HG03045 (cell line): ENCODE measurements at regions not wholly inside any gene's neighbourhood (a gene's known extent, or its start where the extent isn't known, plus 50 kb on each side); places are given as distances from the start of the nearest gene placed in this dataset.
"Not testable (repeated sequence)": the region's sequence is repeated elsewhere in the genome, so short reads cannot be mapped to it uniquely, and the experiment has no call there.

Source experiments
- ATAC-seq: cut with Tn5 transposase; IDR thresholded peaks from one replicate; pipeline ENCODE4 v1.9.1; 2021; ENCODE audit warnings: mild to moderate bottlenecking, moderate library complexity; ENCODE audit not compliant: unreplicated experiment

DNA sequence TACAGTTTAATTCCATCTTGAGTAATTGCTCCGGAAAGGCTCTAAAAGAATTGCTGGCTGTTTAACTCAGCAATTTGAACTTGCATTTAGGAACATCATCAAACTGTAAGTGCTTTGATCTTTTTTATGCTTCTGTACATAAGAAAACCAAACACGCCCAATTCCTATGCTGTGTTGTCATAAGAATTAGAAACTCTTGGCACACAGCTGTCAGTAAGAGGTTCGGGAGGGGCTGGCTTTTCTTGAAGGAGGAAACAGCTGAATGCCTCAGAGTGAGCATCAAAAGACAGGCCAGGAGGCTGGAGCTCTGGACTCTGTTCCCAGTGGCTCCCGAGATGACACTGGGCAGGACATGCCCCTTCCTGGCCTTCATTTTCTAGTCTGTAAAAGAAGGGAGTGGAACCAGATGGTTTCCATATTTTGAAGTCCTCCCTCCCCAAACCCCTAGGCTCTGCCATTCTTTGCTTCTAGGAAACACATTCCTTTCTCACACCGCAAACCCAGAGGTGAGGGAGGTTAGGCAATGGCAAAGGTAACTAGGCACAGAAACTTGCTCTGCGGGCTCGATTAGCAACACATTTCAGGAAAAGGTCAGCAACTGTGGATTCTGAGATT lies 73.7 kb upstream of the DLG1 start:
- no peak for ATAC-seq

DNA sequence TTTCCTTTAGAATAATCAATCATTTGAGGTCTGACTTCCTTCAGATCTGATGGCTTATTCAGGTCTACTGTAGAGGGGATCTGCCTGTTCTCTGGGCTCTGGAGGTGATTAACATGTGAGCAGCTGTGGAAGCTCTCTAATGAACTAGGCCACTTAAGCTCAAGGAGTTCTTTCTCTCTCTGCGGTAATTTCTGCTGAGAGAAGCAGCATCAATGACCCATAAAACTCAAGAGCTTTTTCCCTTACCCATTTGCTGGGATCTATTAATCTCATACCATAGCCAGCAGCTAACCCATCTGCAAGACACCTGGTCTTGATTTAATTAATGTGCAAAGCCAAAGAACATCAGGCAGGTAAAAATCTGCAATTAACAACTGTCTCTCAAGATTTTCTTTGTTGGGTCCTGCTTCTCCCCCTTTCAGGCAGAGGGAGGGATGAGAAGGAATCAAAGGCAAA lies 73.2 kb upstream of the DLG1 start:
- no peak for ATAC-seq

- ATAC-seq = no peak
Measured at GRCh38 chr3:197369545-197369944, 71.1 kb upstream of the DLG1 start.

GRCh38 chr3:197368821-197369220 lies 70.4 kb upstream of the DLG1 start:
- ATAC-seq = no peak

DNA sequence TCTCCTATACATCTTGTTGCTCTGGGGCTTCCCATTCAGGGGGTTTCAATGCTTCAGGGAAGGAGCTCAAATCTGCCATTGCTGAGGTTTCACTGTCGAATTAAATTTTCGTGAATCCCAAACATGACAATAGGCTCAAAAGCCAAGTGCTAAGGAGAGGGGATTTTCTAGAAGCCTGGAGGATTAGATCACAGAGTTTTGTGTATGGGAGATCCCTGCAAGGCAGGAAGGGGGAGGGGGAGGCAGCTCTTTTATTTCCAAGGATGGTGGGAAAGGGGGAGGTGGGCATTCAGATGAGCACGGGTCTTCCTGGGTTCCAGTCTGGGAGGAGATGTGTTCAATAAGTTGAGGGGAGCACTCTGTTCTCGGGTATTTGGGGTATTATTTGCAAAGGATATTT lies 69.9 kb upstream of the DLG1 start:
- ATAC-seq = no peak

- ATAC-seq = no peak
Measured at GRCh38 chr3:197367081-197367780, 68.8 kb upstream of the DLG1 start.

DNA sequence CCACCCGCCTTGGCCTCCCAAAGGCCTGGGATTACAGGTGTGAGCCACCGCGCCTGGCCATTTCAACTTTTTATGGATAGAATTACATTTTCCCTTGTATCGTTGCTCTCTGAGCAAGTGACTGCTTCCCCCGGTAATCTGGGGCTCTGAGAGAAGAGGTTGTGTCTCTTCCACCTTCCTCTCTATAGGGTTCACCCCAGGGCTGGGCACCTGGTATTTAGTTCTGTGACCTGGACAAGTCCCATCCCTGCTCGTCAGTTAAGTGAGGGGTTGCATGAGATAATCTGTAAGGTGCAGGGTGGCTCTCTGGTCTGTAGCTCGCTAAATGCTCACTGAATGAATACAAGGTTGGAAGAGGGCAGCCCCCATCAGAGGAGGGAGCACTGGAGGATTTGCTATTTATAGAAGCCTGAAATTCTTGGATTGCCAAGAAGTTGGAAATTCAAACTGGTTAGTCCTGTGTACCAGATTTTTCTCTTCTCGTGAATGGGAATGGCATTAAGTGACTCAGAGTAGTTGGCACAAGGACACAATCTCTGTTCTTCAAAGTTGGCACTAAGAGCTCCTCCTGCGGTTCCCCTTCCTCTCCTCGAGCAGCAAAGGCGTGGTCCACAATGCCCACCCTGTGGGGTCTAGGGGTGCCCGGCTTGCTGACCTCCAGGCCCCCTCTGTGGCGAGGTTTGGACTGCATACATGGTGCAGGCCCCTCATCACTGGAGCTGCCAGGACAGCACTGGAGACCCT lies 68.1 kb upstream of the DLG1 start:
- no peak for ATAC-seq

DNA sequence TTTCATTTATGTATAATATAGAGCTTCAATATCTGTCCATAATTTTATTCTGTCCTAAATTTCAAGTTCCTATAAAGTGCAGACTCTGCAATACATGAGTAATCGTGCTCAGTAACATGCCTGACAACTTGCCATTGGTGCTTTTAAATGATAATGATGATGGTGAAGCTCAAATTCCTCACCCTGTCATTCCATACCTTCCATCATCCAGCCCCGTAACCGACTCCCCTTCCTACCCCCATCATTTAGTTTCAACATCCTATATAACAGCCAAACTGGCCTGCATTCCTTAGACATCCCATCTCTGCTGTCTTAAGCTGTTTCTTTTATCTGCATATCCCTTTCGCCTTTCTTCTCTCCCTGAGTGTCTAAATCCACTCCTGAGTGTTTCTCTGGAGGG lies 67.2 kb upstream of the DLG1 start:
- no peak for ATAC-seq

GRCh38 chr3:197364410-197365071 lies 66.1 kb upstream of the DLG1 start:
- ATAC-seq = no peak

GRCh38 chr3:197363553-197364409 lies 65.4 kb upstream of the DLG1 start:
- ATAC-seq = no peak

DNA sequence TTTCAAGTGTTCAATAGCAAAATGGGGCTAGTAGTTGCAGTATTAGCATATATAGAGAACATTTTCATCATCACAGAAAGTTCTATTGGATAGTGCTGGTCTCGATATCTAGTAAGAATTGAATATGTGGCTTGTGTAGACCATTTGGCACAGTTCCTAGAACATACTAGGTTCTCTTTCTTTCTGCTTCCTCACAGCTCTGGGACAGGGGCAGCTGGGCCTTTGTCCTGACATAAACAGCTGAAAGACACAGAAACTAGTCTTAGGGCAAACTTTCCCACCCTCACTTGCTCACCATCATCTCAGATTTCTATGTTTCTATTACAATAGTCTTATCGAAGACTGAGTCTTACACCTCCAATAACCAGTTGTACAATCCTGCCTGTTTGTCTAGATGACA lies 63.7 kb upstream of the DLG1 start:
- ATAC-seq = no peak

DNA sequence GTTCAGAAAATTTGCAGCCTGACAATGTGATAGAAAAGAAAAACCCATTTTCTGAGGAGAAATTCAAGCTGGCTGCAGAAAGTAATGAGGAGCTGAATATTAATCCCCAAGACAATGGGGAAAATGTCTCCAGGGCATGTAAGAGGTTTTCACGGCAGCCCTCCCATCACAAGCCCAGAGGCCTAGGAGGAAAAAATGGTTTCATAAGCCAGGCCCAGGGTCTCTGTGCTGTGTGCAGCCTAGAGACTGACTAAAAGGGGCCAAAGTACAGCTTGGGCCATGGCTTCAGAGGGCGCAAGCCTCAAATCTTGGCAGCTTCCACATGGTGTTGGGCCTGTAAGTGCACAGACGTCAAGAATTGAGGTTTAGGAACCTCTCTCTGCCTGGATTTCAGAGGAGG lies 61.7 kb upstream of the DLG1 start:
- ATAC-seq = not testable (repeated sequence)

GRCh38 chr3:197359476-197359875 lies 61.1 kb upstream of the DLG1 start:
- not testable (repeated sequence) for ATAC-seq

- ATAC-seq = no peak
Measured at GRCh38 chr3:197356741-197357140, 58.3 kb upstream of the DLG1 start.

DNA sequence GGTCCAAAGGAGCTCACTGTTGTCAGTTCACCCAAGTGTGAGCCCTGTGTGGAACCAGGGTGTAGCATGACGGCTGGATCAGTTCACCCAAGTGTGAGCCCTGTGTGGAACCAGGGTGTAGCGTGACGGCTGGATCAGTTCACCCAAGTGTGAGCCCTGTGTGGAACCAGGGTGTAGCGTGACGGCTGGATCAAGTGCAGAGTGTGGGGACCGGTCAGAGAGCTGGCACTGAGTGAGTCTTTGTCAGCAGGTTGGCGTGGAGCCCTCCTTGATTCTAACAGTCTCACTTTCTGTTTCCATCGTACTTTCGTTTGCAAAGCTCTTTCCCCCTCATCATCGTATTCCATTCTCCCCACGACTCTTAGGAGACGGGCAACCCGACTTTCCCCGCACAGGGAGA lies 57.9 kb upstream of the DLG1 start:
- no peak for ATAC-seq

DNA sequence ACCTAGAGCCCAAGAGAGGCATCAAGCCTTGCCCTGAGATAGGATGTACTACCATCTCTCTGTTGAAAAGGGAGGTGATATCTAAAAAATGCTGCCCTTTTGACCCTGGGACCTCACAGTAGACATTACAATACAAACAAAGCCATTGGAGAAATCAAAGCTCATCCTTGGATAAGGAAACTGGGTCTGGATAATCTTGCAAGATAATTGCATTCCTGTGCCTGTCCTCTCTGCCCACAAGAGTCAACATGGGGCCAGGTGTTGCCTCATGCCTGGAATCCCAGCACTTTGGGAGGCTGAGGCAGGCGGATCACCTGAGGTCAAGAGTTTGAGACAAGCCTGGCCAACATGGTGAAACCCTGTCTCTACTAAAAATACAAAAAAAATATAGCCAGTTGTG lies 57.3 kb upstream of the DLG1 start:
- no peak for ATAC-seq

DNA sequence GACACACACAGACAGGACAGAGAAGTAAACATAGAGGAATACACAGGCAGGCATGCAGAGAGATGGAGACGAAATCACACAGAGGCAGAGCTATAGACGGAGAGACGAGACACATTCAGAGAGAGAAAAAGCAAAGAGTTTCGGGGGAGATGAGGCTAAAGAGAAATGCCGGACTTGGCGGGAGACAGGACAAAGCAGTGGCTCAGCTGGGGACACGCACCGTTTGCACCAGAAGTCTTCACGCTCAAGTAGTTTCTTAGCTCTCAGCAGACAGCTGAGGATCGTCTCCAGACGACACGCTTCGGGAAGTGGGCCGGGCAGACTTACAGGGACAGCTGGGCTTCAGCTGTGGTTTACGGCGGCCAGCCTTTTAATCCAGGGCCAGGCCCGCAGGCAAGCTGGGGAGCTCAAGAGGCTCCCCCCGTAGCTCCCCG lies 56.2 kb upstream of the DLG1 start:
- no peak for ATAC-seq

DNA sequence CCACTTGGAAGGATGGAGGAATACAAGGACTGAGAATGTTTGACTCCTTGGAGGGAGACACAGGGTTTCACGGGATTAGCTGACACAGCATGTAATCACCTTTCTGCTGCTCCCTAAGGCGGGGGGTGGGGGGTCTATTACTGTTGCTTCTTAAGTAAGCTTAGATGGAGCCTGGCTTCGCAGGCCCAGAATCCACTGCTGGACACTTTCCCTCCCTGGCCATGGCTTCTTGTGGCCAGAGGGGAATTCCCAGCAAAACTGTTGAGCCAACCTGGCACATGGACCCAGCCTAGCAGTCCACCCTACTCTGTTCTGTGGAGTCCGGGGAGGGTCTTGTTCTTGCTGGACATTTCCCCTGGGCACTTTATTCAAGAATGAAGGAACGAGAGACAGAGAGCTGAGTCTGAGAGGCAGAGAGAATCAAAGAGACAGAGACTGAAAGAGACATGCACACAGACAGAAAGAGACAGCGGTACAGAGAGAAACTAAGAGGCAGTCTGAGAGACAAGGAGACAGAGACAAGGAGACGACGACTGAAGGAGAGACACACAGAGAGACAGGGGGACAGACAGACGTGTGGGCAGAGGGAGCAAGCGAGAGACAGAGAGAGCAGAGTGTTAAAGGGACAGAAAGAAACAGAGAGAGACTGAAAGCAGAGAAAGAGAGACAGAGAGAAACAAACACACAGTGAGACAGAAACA lies 55.6 kb upstream of the DLG1 start:
- ATAC-seq = no peak

DNA sequence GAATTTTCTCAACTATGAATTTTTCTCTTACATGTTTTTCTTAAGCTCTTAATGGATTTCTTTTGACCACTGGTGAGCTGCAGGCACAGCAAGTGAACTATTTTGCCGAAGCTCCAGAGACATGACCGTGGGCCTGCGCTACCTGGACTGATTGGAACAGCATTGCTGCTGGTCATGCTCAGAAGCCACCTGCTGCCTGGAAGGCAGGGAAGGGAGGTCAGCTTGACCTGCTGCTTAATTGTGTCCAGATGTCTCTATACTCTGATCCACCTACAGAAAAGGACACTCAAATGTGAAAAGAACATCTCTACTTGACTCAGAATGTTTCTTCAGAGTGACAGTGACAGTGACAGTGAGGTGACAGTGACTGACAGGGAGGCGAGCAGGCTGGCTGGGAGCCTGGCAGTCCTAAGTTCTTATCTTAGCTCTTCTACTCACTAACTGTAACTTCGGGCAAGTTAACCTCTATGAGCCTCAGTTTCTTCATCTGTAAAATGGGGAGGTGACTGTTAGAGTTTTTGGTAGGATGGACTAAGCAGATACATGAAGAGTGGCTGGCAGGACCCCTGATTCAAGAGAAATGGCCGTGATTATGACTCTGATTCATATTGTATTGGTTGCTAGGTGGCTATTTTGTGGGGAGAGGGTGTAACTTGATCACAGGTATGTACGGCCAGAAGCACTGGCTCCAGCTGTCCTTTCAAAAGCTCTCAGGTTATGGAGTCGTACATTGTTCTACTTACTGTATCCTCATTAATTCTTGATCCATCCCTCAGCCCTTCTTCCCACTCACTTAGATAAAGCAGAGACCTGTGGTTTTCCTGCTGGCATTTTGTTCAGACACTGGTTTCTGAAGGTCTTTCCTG lies 54.8 kb upstream of the DLG1 start:
- no peak for ATAC-seq
